SK-N-SH treated with all-trans-retinoic acid at 6 μM for 48 hours (cell line): ENCODE measurements at regions not wholly inside any gene's neighbourhood (a gene's known extent, or its start where the extent isn't known, plus 50 kb on each side); places are given as distances from the start of the nearest gene placed in this dataset.

Source experiments
- ATAC-seq: fragments of 200-7000 bp; cut with Tn5 transposase; 3 replicates; pipeline ENCODE4 v1.9.1; 2020; ENCODE audit warnings: mild to moderate bottlenecking, moderate library complexity
- ARNTL ChIP-seq: fragments of 450-650 bp; formaldehyde crosslinking; IDR thresholded peaks from 2 replicates; pipeline ENCODE4 v1.5.0; 2020; ENCODE audit warnings: low read depth, mild to moderate bottlenecking, moderate library complexity, borderline replicate concordance
- BACH2 ChIP-seq: fragments of 250-450 bp; sonication (Bioruptor Pico); IDR thresholded peaks from 2 replicates; pipeline ENCODE4 v1.9.0; 2021; ENCODE audit warnings: mild to moderate bottlenecking, borderline replicate concordance
- CREB5 ChIP-seq: fragments of 250-450 bp; sonication (Bioruptor Pico); IDR thresholded peaks from 2 replicates; pipeline ENCODE4 v1.5.1; 2020; ENCODE audit warnings: low read depth, mild to moderate bottlenecking, moderate library complexity
- CSDC2 ChIP-seq: fragments of 250-450 bp; sonication (Bioruptor Pico); IDR thresholded peaks from 2 replicates; pipeline ENCODE4 v1.5.0; 2020; ENCODE audit warnings: mild to moderate bottlenecking, moderate library complexity
- CSRNP3 ChIP-seq: fragments of 250-450 bp; sonication (Bioruptor Pico); IDR thresholded peaks from 2 replicates; pipeline ENCODE4 v1.5.1; 2021; ENCODE audit warnings: mild to moderate bottlenecking, moderate library complexity
- ESRRG ChIP-seq: fragments of 250-450 bp; sonication (Bioruptor Pico); IDR thresholded peaks from 2 replicates; pipeline ENCODE4 v1.6.1; 2021; ENCODE audit warnings: mild to moderate bottlenecking
- GLIS3 ChIP-seq: fragments of 250-450 bp; sonication (Bioruptor Pico); IDR thresholded peaks from 2 replicates; pipeline ENCODE4 v1.5.0; 2020; ENCODE audit warnings: mild to moderate bottlenecking, moderate library complexity
- ISL1 ChIP-seq: fragments of 250-450 bp; sonication (Bioruptor Pico); IDR thresholded peaks from 2 replicates; pipeline ENCODE4 v2.1.2; 2022; ENCODE audit warnings: mild to moderate bottlenecking, moderate library complexity
- OSR1 ChIP-seq: fragments of 250-450 bp; sonication (Bioruptor Pico); IDR thresholded peaks from 2 replicates; pipeline ENCODE4 v1.8.0; 2022; ENCODE audit warnings: moderate library complexity, mild to moderate bottlenecking, inconsistent platforms
- PATZ1 ChIP-seq: fragments of 250-450 bp; sonication (Bioruptor Pico); IDR thresholded peaks from 2 replicates; pipeline ENCODE4 v1.8.0; 2020; ENCODE audit warnings: mild to moderate bottlenecking, moderate library complexity, borderline replicate concordance
- PPARA ChIP-seq: fragments of 250-450 bp; sonication (Bioruptor Pico); IDR thresholded peaks from 2 replicates; pipeline ENCODE4 v1.5.0; 2020; ENCODE audit warnings: mild to moderate bottlenecking, borderline replicate concordance
- RARB ChIP-seq: fragments of 250-450 bp; sonication (Bioruptor Pico); IDR thresholded peaks from 2 replicates; pipeline ENCODE4 v1.8.0; 2021; ENCODE audit warnings: mild to moderate bottlenecking, moderate library complexity
- SNAI2 ChIP-seq: fragments of 250-450 bp; sonication (Bioruptor Pico); IDR thresholded peaks from 2 replicates; pipeline ENCODE4 v1.5.0; 2020; ENCODE audit warnings: mild to moderate bottlenecking, moderate library complexity
- TCF4 ChIP-seq: fragments of 250-450 bp; sonication (Bioruptor Pico); IDR thresholded peaks from 2 replicates; pipeline ENCODE4 v1.8.0; 2021; ENCODE audit warnings: mild to moderate bottlenecking, moderate library complexity, borderline replicate concordance
- TOX ChIP-seq: fragments of 250-450 bp; sonication (Bioruptor Pico); IDR thresholded peaks from 2 replicates; pipeline ENCODE4 v1.8.0; 2021; ENCODE audit warnings: mild to moderate bottlenecking, moderate library complexity, borderline replicate concordance
- TSHZ2 ChIP-seq: fragments of 250-450 bp; sonication (Bioruptor Pico); IDR thresholded peaks from 2 replicates; pipeline ENCODE4 v1.5.0; 2020; ENCODE audit warnings: mild to moderate bottlenecking, moderate library complexity
- ZC3H10 ChIP-seq: fragments of 250-450 bp; sonication (Bioruptor Pico); IDR thresholded peaks from 2 replicates; pipeline ENCODE4 v1.5.1; 2021; ENCODE audit warnings: mild to moderate bottlenecking, moderate library complexity
- ZNF70 ChIP-seq: fragments of 450-650 bp; formaldehyde crosslinking; IDR thresholded peaks from 2 replicates; pipeline ENCODE4 v1.5.0; 2020; ENCODE audit warnings: mild to moderate bottlenecking, moderate library complexity
- ZNF8 ChIP-seq: fragments of 450-650 bp; formaldehyde crosslinking; IDR thresholded peaks from 2 replicates; pipeline ENCODE4 v1.5.0; 2020; ENCODE audit warnings: mild to moderate bottlenecking, moderate library complexity

GRCh38 chr3:132159145-132159544 lies 124.3 kb upstream of the CPNE4 start:
- no peak for ATAC-seq
- TF ChIP-seq TOX: no peak
- TF ChIP-seq PATZ1 (CRISPR knock-in tag): no peak
- no peak for TF ChIP-seq ZC3H10 (CRISPR knock-in tag)
- TF ChIP-seq RARB: no peak
- TF ChIP-seq, all 23 proteins: peak for 0

GRCh38 chr3:132160198-132160597 lies 125.4 kb upstream of the CPNE4 start:
- ATAC-seq: no peak
- TF ChIP-seq TCF4 (CRISPR knock-in tag): no peak
- no peak for TF ChIP-seq TSHZ2 (CRISPR knock-in tag)
- no peak for TF ChIP-seq PPARA (CRISPR knock-in tag)
- no peak for TF ChIP-seq CSRNP3 (CRISPR knock-in tag)
- no peak for TF ChIP-seq ARNTL (CRISPR knock-in tag)
- TF ChIP-seq CREB5: no peak
- TF ChIP-seq RARB: no peak
- TF ChIP-seq CSDC2 (CRISPR knock-in tag): no peak
- no peak for TF ChIP-seq ZC3H10 (CRISPR knock-in tag)
- TF ChIP-seq ZNF8: no peak
- no peak for TF ChIP-seq PATZ1 (CRISPR knock-in tag)
- no peak for TF ChIP-seq SNAI2 (CRISPR knock-in tag)
- no peak for TF ChIP-seq BACH2
- no peak for TF ChIP-seq TOX
- TF ChIP-seq OSR1 (CRISPR knock-in tag): no peak
- no peak for TF ChIP-seq ZNF70 (CRISPR knock-in tag)
- TF ChIP-seq ESRRG: no peak

- peak; percentile 30; the same call in 1 of the 3 replicates for ATAC-seq
- TF ChIP-seq ZNF8: no peak
- no peak for TF ChIP-seq PPARA (CRISPR knock-in tag)
- TF ChIP-seq ZNF70 (CRISPR knock-in tag): no peak
- no peak for TF ChIP-seq CREB5
- no peak for TF ChIP-seq CSDC2 (CRISPR knock-in tag)
- no peak for TF ChIP-seq ESRRG
- TF ChIP-seq ARNTL (CRISPR knock-in tag): no peak
- no peak for TF ChIP-seq TOX
- TF ChIP-seq OSR1 (CRISPR knock-in tag): no peak
- TF ChIP-seq GLIS3 (CRISPR knock-in tag): no peak
- TF ChIP-seq TCF4 (CRISPR knock-in tag): no peak
- TF ChIP-seq ZC3H10 (CRISPR knock-in tag): no peak
- no peak for TF ChIP-seq ISL1 (CRISPR knock-in tag)
These were observed 126.8 kb upstream of the CPNE4 start for GRCh38 chr3:132161608-132162007.
